H1 (cell line): ENCODE measurements at regions not wholly inside any gene's neighbourhood (a gene's known extent, or its start where the extent isn't known, plus 50 kb on each side); places are given as distances from the start of the nearest gene placed in this dataset.

ENCODE experiments used
- CTCF ChIA-PET: fragments of 300-600 bp; sonication (Branson Sonifier 250); formaldehyde crosslinking; loops from one replicate; lab custom pipeline; 2021; ENCODE audit not compliant: partially characterized antibody; lab: Charles Lee
- POLR2A ChIA-PET: fragments of 300-600 bp; sonication (Branson Sonifier 250); formaldehyde crosslinking; loops from one replicate; lab custom pipeline; 2021; ENCODE audit warnings: inconsistent platforms; ENCODE audit not compliant: partially characterized antibody; lab: Charles Lee
- DNase-seq, 2 experiments: peaks; one replicate each; pipeline versions ENCODE4 v3.0.0 to v3.0.0-alpha.2; 2010 to 2022; ENCODE audit warnings: low spot score in 2 of 2, low read depth in 1 of 2, mixed read lengths in 1 of 2
- FAIRE-seq: peaks from 2 replicates; lab custom pipeline; 2011; peaks lifted over from hg19 to GRCh38; lab: Jason Lieb, UNC
- H2AFZ ChIP-seq: 2 replicates; pipeline ENCODE4 v1.8.1; 2012; ENCODE audit warnings: low read length, inconsistent platforms
- H2AK5ac ChIP-seq: 2 replicates; pipeline ENCODE4 v1.6.1; 2013; ENCODE audit warnings: low read depth, low read length
- H2BK120ac ChIP-seq: replicated peaks from 2 replicates; pipeline ENCODE3; 2013; ENCODE audit warnings: low read depth, low read length, inconsistent platforms
- H2BK12ac ChIP-seq: 2 replicates; pipeline ENCODE4 v1.6.1; 2013; ENCODE audit warnings: low read depth, low read length
- H2BK15ac ChIP-seq: 2 replicates; pipeline ENCODE4 v1.6.1; 2013; ENCODE audit warnings: low read length
- H2BK20ac ChIP-seq: 2 replicates; pipeline ENCODE4 v1.6.1; 2013; ENCODE audit warnings: low read length
- H2BK5ac ChIP-seq: 2 replicates; pipeline ENCODE4 v1.6.1; 2013; ENCODE audit warnings: low read depth, low read length
- H3K14ac ChIP-seq: 2 replicates; pipeline ENCODE4 v1.6.1; 2013; ENCODE audit warnings: inconsistent platforms; ENCODE audit not compliant: insufficient read length
- H3K18ac ChIP-seq: 2 replicates; pipeline ENCODE4 v1.6.1; 2013; ENCODE audit warnings: low read length; ENCODE audit errors: extremely low read depth
- H3K23ac ChIP-seq: 2 replicates; pipeline ENCODE4 v1.6.1; 2013; ENCODE audit warnings: inconsistent platforms; ENCODE audit not compliant: insufficient read length
- H3K23me2 ChIP-seq: 2 replicates; pipeline ENCODE4 v1.6.1; 2013; ENCODE audit warnings: low read depth, low read length
- H3K27ac ChIP-seq: 2 replicates; pipeline ENCODE4 v1.6.1; 2011; ENCODE audit warnings: low read depth, low read length, inconsistent platforms
- H3K27me3 ChIP-seq, 4 experiments: replicated peaks in 1 of 4; 1 replicate in 1 of 4; 2 replicates in 3 of 4; pipeline versions ENCODE4 v1.6.1 to v1.8.1; 2011 to 2013; ENCODE audit warnings: low read length in 3 of 4, mild to moderate bottlenecking in 3 of 4, inconsistent platforms in 2 of 4, mixed read lengths in 2 of 4, moderate library complexity in 1 of 4; ENCODE audit not compliant: control insufficient read depth in 3 of 4, insufficient read depth in 3 of 4; ENCODE audit errors: extremely low read depth in 1 of 4
- H3K36me3 ChIP-seq, 4 experiments: 2 replicates each; pipeline versions ENCODE4 v1.6.1 to v1.8.1; 2011 to 2013; ENCODE audit warnings: mild to moderate bottlenecking in 4 of 4, low read length in 3 of 4, moderate library complexity in 2 of 4, control low read depth in 1 of 4, inconsistent platforms in 1 of 4; ENCODE audit not compliant: insufficient read depth in 4 of 4, control insufficient read depth in 2 of 4
- H3K4ac ChIP-seq: replicated peaks from 2 replicates; pipeline ENCODE3; 2013; ENCODE audit warnings: low read length, low read depth, mixed read lengths, inconsistent platforms; ENCODE audit not compliant: insufficient read length
- H3K4me1 ChIP-seq, 4 experiments: replicated peaks in 1 of 4; 1 replicate in 1 of 4; 2 replicates in 3 of 4; pipeline versions ENCODE4 v1.6.1 to v1.8.1; 2011 to 2013; ENCODE audit warnings: low read length in 3 of 4, inconsistent platforms in 2 of 4, mixed read lengths in 1 of 4; ENCODE audit not compliant: insufficient read depth in 4 of 4, control insufficient read depth in 3 of 4
- H3K4me2 ChIP-seq, 2 experiments: 2 replicates each; pipeline versions ENCODE4 v1.6.1 to v1.8.1; 2011 to 2013; ENCODE audit warnings: low read depth in 2 of 2, low read length in 2 of 2, control low read depth in 1 of 2, inconsistent platforms in 1 of 2, mild to moderate bottlenecking in 1 of 2; ENCODE audit not compliant: insufficient read depth in 1 of 2
- H3K4me3 ChIP-seq, 4 experiments: fragments of 200-600, 300-600 bp in 1 of 4; sonication (generic), shearing (Covaris generic), sonication (Bioruptor Twin) in 1 of 4; 2 replicates each; pipeline versions ENCODE4 v1.5.1 to v1.8.1; 2011 to 2016; ENCODE audit warnings: low read length in 4 of 4, low read depth in 3 of 4, control low read depth in 2 of 4, inconsistent platforms in 2 of 4, mild to moderate bottlenecking in 2 of 4, mixed read lengths in 1 of 4, moderate library complexity in 1 of 4; ENCODE audit not compliant: insufficient read depth in 2 of 4; ENCODE audit errors: extremely low read depth in 1 of 4
- H3K56ac ChIP-seq: replicated peaks from 2 replicates; pipeline ENCODE3; 2013; ENCODE audit warnings: low read depth, mild to moderate bottlenecking, mixed read lengths, low read length, inconsistent platforms; ENCODE audit not compliant: insufficient read length
- H3K79me1 ChIP-seq: 2 replicates; pipeline ENCODE4 v1.6.1; 2013; ENCODE audit warnings: low read depth, low read length, control low read depth
- H3K79me2 ChIP-seq, 2 experiments: 2 replicates each; pipeline versions ENCODE4 v1.6.1 to v1.8.1; 2012 to 2013; ENCODE audit warnings: low read length in 2 of 2, mild to moderate bottlenecking in 2 of 2, inconsistent platforms in 1 of 2; ENCODE audit not compliant: insufficient read depth in 2 of 2, control insufficient read depth in 1 of 2
- H3K9ac ChIP-seq, 4 experiments: replicated peaks in 1 of 4; 1 replicate in 1 of 4; 2 replicates in 3 of 4; pipeline versions ENCODE4 v1.6.1 to v1.8.1; 2011 to 2013; ENCODE audit warnings: low read depth in 3 of 4, low read length in 3 of 4, control low read depth in 2 of 4, mild to moderate bottlenecking in 2 of 4, moderate library complexity in 2 of 4, inconsistent platforms in 1 of 4; ENCODE audit errors: extremely low read depth in 1 of 4
- H3K9me3 ChIP-seq, 2 experiments: 2 replicates each; pipeline versions ENCODE4 v1.6.1 to v1.8.1; 2012 to 2013; ENCODE audit warnings: mild to moderate bottlenecking in 2 of 2, moderate library complexity in 2 of 2, control low read depth in 1 of 2, inconsistent platforms in 1 of 2, low read depth in 1 of 2, low read length in 1 of 2, mixed read lengths in 1 of 2; ENCODE audit not compliant: insufficient read depth in 2 of 2
- H4K20me1 ChIP-seq, 2 experiments: replicated peaks in 1 of 2; 2 replicates each; pipeline versions ENCODE3 to v1.8.1; 2011 to 2013; ENCODE audit warnings: inconsistent platforms in 2 of 2, low read length in 2 of 2, mild to moderate bottlenecking in 1 of 2; ENCODE audit not compliant: insufficient read depth in 2 of 2, control insufficient read depth in 1 of 2
- H4K5ac ChIP-seq: 2 replicates; pipeline ENCODE4 v1.6.1; 2013; ENCODE audit warnings: low read length, low read depth, mixed read lengths, inconsistent platforms; ENCODE audit not compliant: insufficient read length
- H4K8ac ChIP-seq: 2 replicates; pipeline ENCODE4 v1.8.0; 2013; ENCODE audit warnings: mild to moderate bottlenecking, moderate library complexity, low read length, inconsistent platforms; ENCODE audit not compliant: insufficient read depth; ENCODE audit errors: extremely low read depth
- H4K91ac ChIP-seq: replicated peaks from 2 replicates; pipeline ENCODE3; 2013; ENCODE audit warnings: low read length, mixed read lengths, inconsistent platforms; ENCODE audit not compliant: insufficient read length
- ASH2L ChIP-seq: fragments of 200-600, 300-600 bp; sonication (generic); IDR thresholded peaks from one replicate; pipeline ENCODE4 v1.7.1; 2017; ENCODE audit warnings: low read length
- CREB1 ChIP-seq: IDR thresholded peaks from 2 replicates; pipeline ENCODE4 v1.6.1; 2012; ENCODE audit warnings: inconsistent platforms
- GABPA ChIP-seq: IDR thresholded peaks from 2 replicates; pipeline ENCODE4 v1.6.1; 2011; ENCODE audit warnings: mild to moderate bottlenecking, low read length, moderate library complexity, borderline replicate concordance; ENCODE audit not compliant: insufficient read depth
- MAX ChIP-seq: IDR thresholded peaks from 2 replicates; pipeline ENCODE4 v1.6.1; 2012; ENCODE audit warnings: inconsistent platforms
- NANOG ChIP-seq: IDR thresholded peaks from 2 replicates; pipeline ENCODE4 v1.6.1; 2011; ENCODE audit warnings: low read length, low read depth, mild to moderate bottlenecking, inconsistent platforms; ENCODE audit not compliant: insufficient read depth, poor library complexity, severe bottlenecking
- POLR2A ChIP-seq, 2 experiments: IDR thresholded peaks; 1 replicate in 1 of 2; 2 replicates in 1 of 2; pipeline ENCODE4 v1.6.1; 2011; ENCODE audit warnings: low read depth in 2 of 2, low read length in 2 of 2, mild to moderate bottlenecking in 2 of 2; ENCODE audit errors: control extremely low read depth in 1 of 2
- SAP30 ChIP-seq: fragments of 300-600 bp; sonication (generic); IDR thresholded peaks from 2 replicates; pipeline ENCODE4 v1.7.1; 2012; ENCODE audit warnings: low read length, moderate library complexity, mild to moderate bottlenecking, inconsistent platforms; ENCODE audit not compliant: insufficient read depth, insufficient replicate concordance
- TAF1 ChIP-seq: IDR thresholded peaks from 2 replicates; pipeline ENCODE4 v1.6.1; 2011; ENCODE audit warnings: mild to moderate bottlenecking, low read depth, low read length
- TEAD4 ChIP-seq: IDR thresholded peaks from 2 replicates; pipeline ENCODE4 v1.6.1; 2012; ENCODE audit warnings: low read depth, low read length, inconsistent platforms, mixed read lengths
- ZNF274 ChIP-seq: IDR thresholded peaks from 2 replicates; pipeline ENCODE4 v1.7.0; 2012; ENCODE audit warnings: low read length, borderline replicate concordance; ENCODE audit errors: extremely low read depth
- WGBS, 2 experiments: shearing (Covaris generic) in 1 of 2; methylation state at CpG; one replicate each; pipeline versions ENCODE4 v1.1.6 to v1.1.7; 2013 to 2015; ENCODE audit warnings: low lambda C conversion rate in 2 of 2, mixed read lengths in 2 of 2, inconsistent platforms in 1 of 2, low coverage in 1 of 2, missing lambda C conversion rate in 1 of 2; ENCODE audit not compliant: insufficient replicate concordance in 2 of 2, insufficient coverage in 1 of 2, insufficient read length in 1 of 2; ENCODE audit errors: extremely low coverage in 1 of 2, missing lambda C conversion rate in 1 of 2; 5-methylcytosine and 5-hydroxymethylcytosine counted together
- TF ChIP-seq, protein P1 (sequence below): IDR thresholded peaks from 2 replicates; pipeline ENCODE4 v1.6.1; 2012; ENCODE audit warnings: inconsistent platforms

DNA sequence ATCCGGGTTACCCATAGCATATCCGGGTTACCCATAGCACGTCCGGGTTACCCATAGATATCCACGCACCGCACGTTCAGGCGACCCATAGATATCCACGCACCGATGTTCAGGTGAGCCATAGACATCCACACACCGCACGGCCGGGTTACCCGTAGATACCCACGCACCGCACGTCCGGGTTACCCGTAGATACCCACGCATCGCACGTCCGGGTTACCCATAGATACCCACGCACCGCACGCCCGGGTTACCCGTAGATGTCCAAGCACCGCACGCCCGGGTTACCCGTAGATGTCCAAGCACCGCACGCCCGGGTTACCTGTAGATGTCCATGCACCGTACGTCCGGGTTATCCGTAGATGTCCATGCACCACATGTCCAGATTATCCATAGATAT, 60.3 kb upstream of the SYT1 start:
- no peak overlapping the region for H4K8ac ChIP-seq
- peaks cover 0 to 1% (median 0%) of the 10 kb centered on the region in 4 experiments; a peak in 1 of 7 replicates for H3K27me3 ChIP-seq
- no peak overlapping the region for H3K14ac ChIP-seq
- no peak overlapping the region for H3K56ac ChIP-seq
- ChIA-PET CTCF (no interaction called here), POLR2A (no interaction called here)
- H3K23me2 ChIP-seq: no peaks in the 10 kb centered on the region
- no peak overlapping the region for H3K9ac ChIP-seq
- no peak overlapping the region for H3K27ac ChIP-seq
- 91% methylated on average over 39 of the region's 39 CpGs; no CpG with 5 or more reads in 1 of the 2 experiments for WGBS, 2 experiments
- H3K23ac ChIP-seq: no peak overlapping the region
- H4K5ac ChIP-seq: no peak overlapping the region
- H2BK5ac ChIP-seq: no peak overlapping the region
- H3K4me3 ChIP-seq: no peak overlapping the region
- no peak for TF ChIP-seq CREB1
- TF ChIP-seq, protein P1, sequence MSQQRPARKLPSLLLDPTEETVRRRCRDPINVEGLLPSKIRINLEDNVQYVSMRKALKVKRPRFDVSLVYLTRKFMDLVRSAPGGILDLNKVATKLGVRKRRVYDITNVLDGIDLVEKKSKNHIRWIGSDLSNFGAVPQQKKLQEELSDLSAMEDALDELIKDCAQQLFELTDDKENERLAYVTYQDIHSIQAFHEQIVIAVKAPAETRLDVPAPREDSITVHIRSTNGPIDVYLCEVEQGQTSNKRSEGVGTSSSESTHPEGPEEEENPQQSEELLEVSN: no peak
- no peak for TF ChIP-seq MAX
- TF ChIP-seq SAP30: no peak
- no peak for TF ChIP-seq NANOG
- no peak for TF ChIP-seq ASH2L
- no peak for TF ChIP-seq TAF1
- TF ChIP-seq TEAD4: no peak
- TF ChIP-seq GABPA: no peak
- TF ChIP-seq ZNF274: no peak
- TF ChIP-seq POLR2A (IDR thresholded peaks at IDR 0.05; ENCODE audit: control extremely low read depth in 1 of 2, low read depth in 2 of 2, low read length in 2 of 2): no peak
- no peaks in the 10 kb centered on the region for H3K79me1 ChIP-seq
- H3K18ac ChIP-seq: no peak overlapping the region
- no peak for DNase-seq
- no peaks in the 10 kb centered on the region for H3K79me2 ChIP-seq
- H2AK5ac ChIP-seq: no peak overlapping the region
- no peaks in the 10 kb centered on the region for H3K36me3 ChIP-seq
- H4K91ac ChIP-seq: no peak overlapping the region
- H2BK120ac ChIP-seq: no peak overlapping the region
- no peaks in the 10 kb centered on the region for H3K9me3 ChIP-seq
- FAIRE-seq: no peak
- no peaks in the 10 kb centered on the region for H4K20me1 ChIP-seq
- H2BK20ac ChIP-seq: no peak overlapping the region
- no peak overlapping the region for H2BK12ac ChIP-seq
- H3K4me2 ChIP-seq: no peak overlapping the region
- no peak overlapping the region for H2BK15ac ChIP-seq
- H2AFZ ChIP-seq: no peak overlapping the region
- no peaks in the 10 kb centered on the region for H3K4me1 ChIP-seq
- no peak overlapping the region for H3K4ac ChIP-seq
